HG03066 (cell line): ENCODE measurements at regions not wholly inside any gene's neighbourhood (a gene's known extent, or its start where the extent isn't known, plus 50 kb on each side); places are given as distances from the start of the nearest gene placed in this dataset.

Source experiments
- ATAC-seq: cut with Tn5 transposase; IDR thresholded peaks from one replicate; pipeline ENCODE4 v1.9.1; 2021; ENCODE audit warnings: low read depth; ENCODE audit not compliant: unreplicated experiment

DNA sequence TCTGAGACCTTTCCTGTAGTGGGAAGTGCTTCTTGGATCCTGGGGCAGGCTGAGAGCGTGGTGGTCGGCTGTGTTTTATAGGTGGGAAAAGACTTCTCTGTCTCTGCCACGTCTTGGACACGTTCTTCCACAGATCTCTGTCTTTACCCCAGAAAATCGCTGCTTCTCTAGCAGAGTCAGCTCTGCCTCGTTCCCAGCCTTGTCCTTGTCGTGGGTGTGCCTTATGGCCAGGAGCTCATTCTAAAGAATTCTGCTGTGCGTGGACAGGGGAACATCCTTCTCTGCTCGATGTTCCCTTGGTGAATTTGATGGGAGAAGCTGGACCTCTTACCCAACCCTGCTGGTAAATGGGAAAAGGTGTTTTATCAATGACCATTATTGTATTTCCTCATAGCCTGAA is 433.1 kb upstream of the C2CD4B start:
- ATAC-seq: no peak

DNA sequence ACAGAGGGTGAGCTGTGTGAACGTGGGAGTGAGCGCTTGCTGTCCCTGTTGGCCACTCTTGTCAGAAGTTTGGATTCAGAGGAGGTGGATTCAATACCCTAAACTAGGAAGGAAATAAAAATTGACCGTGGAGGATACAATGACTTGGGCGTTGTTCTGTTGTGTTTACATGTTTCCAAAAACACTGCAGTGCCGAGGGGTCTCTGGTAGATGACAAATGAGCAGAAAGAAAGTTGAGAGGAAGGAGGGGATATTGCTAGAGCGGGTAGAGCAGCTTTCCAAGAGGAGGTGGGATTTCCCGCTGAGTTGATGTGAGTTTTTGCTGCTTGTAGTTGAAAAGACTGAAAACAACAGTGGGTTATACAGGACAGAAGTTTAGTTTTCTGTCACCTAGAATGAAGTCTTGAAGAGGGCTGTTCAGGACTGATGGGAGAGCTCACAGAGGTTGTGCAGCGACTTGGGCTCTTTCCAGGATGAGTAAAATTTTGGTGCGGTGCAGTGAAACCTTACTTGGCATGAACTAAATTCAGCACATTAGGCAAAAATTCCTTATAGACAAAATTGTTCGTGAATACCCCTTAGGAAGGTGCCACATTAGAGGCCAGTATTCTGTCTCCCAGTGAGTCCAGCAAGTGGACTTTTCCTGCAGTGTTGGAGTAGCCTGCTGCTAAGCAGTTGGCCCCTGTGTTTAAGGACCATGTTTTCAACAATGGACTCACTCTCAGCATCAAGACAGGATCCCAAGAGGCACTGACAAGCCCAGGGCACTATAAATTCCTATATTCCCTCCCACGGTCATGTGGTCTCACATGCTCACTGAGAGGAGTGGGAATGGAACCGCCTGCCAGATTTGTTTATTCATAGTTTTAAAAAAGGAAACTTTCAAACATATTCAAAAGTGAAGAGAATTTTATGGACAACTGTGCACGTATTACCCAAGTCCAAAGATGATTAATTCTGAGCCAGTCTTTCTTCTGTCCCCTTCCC is 435.0 kb upstream of the C2CD4B start:
- no peak for ATAC-seq

DNA sequence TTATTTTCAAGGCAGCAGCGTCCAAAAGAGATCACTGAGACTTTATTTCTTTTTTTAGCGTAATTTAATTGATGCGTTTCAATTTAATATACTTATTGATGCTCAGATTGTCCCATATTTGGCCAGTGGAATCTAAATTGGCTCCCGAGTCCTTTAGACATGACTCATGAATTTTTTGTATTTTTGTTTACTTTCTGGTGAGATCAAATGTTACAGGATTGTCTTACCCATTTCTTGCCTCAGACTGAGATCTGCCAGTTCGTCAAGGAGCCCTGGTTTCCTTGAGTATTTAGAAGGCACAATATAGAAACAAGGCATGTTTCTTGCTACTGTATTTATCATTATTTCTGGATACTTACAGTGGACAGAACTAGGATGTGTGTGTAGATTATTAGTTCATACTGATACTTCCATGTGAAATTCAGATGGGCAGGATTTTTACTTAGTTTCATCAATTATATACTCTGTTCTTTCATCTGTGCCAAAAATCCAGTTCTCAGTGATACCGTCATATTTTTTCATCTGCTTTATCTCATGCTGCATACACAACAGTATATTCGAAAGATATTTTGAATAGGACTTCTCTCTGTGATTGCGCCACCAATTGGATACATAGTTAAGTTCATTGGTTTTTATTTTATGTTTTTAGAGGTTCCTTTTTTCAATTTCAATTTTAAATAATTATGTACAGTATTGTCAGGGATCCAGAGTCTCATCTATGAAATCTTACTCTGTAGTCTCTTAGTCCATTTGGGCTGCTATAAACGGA is 436.9 kb upstream of the C2CD4B start:
- ATAC-seq: no peak

DNA sequence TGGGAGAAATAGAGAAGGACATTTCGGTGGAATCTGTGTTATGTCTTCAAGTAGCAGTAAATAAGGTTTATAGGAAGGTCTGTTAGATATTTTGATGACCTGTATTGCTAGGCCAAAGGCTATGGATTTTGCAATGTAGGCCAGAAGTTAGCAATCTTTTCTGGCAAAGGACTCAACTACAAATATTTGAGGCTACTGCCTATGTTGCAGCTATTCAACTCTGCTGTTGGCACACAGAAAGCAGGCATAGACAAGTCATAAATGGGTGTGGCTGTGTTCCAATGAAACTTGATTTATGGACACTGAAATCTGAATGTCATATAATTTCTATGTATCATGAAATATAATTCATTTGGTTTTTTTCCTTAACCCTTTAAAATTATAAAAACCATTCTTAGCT is 438.7 kb upstream of the C2CD4B start:
- ATAC-seq: no peak

DNA sequence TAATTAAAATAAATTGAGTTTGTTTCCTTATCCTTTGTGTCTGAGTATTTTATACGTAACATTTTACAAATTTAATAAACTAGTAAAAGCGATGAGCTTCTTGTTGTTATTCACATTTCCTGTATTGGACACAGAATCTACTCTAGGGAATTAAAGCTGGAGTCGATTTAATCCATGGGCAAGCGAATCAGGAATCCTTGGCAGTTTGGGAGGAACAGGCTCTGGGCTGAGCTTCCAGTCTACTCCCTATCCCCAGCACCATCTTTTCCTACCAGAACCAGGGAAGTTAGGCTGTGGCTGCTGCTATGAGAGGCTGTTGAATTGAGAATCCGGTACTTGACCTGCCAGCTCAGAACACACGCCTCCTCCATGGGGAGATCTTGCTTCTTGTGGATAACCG is 437.3 kb upstream of the TPM1 start:
- no peak for ATAC-seq

DNA sequence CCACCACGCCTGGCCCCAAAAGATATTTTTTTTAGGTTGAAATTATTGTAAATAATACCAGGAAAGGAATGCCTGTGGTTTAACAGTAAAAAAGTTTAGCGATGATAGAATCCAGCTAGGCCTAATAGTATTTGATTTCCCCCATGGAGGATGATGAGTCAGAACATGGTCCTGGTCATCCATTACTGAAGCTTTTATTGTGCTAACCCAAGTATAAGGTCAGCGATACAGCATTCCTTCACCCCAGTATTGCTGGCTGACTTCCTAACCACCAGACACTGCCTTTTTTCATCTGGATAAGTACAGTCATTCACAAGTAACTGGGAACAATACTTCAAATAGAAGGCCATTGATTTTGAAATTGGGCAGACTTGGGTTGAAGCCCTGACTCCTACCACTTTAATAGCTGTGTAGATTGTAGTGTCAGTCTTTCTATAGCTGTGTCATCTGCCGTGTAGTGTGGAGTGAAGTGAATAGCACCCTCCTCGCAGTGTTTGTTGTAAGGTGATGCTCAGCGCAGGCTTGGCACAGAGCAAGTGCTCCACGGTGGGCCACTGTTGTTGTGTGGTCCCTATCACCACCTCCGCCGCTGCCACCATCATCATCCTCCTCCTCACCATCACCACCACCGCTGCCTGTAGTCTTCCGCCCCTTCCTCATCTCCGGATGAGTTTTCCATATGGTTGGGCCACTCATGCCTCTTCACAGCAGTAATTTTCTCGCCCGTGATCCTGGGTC is 436.0 kb upstream of the TPM1 start:
- no peak for ATAC-seq

DNA sequence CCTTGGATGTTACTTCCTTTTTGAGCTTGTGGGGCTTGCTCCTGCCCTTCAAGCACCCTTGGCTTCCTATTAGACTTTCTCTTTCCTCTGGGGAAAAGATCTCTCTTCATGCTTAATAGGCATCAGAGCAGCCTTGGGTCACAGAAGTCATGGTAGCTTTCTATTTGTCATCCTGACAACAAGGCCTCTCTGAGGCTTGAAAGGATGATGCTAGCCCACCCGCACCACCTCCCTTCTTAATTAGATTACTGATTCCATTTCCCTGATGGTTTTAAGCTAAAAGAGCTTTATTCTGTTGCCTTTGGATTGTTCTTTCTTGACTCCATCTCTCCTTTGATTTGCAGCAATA is 435.5 kb upstream of the TPM1 start:
- ATAC-seq: no peak

DNA sequence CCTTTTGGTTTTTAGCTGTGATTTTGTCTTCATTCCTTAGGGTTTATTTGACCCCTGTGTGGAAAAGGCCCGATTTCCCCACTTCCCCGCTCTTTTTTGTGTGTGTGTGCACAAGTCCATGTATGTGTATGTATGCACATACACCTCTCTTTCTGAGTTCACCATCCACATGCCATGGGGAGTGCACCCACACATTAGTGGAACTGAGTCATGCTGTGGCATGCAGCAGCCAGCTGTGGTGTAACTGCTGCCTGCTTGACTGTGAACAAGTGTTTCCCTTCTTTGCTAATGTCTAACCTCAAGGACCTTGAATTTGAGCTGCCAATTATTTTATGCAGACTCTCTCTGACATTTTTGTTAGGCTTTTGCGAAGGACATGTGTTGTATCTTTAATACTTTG is 434.9 kb upstream of the TPM1 start:
- ATAC-seq: no peak

DNA sequence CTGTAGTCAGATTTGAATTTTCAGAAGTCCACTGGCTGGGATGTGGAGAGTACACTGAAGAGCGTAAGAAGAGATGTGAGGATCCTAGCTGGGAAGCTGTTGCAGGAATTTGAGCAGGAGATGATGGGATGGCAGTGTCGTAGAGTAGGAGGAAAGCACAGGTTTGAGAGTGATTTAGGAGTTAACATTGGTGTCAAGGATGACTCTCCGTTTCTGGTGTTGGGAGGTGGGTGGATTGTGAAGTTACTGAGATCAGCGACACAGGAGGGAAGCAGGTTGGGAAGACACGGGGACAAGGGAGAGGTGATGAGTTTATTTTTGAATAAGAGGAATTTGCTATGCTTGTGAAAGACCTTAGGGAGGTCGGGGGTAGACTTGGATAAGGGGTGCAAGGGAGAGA is 434.2 kb upstream of the TPM1 start:
- ATAC-seq: no peak

DNA sequence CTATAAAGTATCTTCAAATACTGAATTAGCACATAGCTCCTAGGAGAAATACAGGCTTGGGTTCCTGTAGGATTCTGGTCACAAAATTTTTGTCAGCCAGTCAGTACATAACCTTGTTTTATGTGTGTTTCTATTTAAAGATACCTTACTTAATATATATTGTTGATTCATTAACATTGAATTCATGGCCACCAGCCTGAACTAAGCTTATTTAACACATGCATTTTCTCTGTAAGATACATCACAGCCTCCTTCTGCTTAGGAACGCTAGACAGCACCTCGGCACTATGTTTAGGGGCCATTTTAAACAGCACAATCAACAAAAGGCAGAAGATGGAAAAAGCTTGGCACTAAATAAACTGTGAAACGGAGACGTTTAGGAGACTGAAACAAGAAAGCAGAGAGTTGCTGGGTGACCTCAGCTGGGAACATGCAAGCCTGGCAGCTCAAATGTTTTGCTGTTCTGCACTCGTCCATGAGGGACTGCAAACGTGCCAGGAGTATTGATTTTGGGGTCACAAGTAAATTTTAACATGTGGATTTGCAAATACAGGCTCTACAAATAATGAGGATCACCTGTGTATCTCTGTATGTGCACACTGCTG is 432.2 kb upstream of the TPM1 start:
- no peak for ATAC-seq

DNA sequence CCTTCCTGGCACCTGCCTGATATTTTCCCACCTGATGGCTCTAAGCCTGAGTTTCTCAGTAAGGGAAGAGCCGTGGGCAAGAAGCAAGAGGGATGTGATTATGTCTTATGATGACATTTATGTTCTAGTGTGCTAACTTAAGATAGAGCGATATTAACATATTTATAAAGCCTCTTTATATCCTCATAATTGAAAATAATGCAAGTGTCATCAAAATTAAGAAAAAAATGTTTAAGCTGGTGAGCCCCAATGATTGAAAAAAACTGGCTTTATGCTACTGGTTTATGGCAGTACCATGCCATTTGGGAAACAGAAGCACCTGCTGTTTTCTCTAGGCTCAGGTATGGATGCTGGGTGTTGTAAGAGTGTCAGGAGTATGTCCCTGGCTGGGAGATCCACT is 431.5 kb upstream of the TPM1 start:
- no peak for ATAC-seq

DNA sequence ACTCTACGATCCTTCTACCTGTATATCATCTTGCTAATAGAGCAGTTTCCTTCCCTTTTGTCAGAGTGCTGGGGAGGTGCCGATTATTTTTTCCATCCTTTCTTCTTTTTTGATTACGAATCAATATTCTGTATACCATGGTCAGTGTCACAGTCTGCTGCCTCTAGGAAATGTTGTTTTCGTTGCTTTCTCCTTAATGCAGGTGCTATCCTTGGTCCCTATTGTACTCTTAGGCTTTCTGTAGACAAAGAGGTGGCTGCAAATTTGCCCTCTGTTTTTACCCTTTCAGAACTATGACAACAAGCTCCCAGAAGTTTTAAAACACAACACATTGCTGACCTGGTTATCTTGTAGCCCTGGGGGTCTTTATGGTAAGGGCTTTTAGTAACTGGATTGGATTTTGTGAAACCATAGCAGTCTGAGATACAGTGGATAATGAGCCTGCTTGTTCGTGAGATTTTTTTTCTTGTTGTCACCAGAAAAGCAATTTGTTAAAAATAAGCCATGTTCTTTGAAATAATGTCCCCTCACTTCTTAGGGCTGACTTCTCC is 430.3 kb upstream of the TPM1 start:
- ATAC-seq: no peak

DNA sequence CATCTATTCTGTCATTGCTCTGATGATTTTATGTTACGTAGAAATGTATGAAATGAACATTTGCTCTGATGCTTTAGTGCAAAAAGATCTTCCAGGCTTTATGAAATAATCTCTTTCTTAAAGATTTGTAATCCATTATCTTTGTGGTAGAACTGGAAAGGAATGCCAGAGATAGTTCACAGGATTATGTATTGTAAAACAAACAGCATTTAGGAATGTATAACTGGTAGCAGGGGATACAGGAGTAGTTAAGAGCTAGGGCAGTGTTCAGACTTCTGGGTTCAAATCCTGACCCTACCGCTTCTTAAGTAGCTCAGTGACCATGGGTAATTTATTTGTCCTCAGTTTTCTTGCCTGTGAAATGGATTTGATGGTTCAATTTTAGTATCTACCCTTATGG is 429.8 kb upstream of the TPM1 start:
- no peak for ATAC-seq

DNA sequence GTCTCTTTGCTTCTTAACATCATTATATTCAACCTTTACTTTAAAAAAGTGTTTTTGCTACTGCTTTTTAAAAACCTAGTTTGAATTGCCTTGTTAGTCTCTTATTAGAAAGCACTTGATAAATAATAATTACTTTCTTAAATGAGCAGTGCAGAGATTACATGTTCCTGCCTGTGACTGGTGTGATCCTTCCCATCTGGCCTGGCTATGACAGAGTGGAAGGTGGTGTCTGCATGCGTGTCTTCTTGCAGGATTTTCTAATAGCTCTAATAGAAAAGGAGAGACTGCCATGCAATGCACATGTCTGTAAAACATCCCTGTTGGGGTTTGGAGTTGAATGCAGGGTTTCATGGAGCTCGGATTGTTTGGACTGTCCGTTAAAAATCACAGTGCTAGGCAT is 425.8 kb upstream of the TPM1 start:
- no peak for ATAC-seq

DNA sequence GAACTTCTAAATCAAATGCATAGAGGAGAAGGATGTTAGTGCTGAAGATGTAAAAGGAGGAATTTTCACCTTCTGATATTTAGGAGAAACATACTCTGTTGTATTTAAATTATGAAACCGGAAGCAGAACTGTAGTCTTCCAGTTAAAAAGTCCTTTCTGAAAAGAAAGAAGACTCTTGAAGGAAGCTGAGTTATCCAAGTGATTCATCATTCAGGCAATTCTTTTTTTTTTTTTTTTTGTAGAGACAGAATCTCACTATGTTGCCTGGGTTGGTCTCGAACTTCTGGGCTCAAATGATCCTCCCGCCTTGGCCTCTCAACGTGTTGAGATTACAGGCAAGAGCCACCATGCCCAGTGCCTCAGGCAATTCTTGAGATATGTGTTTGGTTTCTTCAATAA is 424.8 kb upstream of the TPM1 start:
- ATAC-seq: no peak

DNA sequence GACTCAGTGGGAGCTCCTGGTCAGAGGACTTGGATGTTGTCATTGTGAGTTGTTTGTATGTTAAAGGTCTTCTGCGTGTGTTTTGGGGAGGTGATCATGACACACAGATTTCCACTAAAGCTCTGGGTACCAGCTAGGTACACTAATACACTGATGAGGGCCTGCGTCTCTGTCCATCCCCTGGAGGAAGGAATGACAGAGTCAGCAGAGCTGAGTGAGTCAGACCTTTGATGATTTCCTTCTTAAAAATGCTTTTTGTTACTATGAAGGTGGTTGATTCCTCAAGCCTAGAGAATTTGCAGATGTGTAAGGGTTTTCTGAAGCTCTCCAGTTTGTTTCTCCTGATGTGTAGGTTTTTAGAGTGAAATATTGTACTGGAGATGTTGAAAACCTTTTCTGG is 424.1 kb upstream of the TPM1 start:
- ATAC-seq: no peak

DNA sequence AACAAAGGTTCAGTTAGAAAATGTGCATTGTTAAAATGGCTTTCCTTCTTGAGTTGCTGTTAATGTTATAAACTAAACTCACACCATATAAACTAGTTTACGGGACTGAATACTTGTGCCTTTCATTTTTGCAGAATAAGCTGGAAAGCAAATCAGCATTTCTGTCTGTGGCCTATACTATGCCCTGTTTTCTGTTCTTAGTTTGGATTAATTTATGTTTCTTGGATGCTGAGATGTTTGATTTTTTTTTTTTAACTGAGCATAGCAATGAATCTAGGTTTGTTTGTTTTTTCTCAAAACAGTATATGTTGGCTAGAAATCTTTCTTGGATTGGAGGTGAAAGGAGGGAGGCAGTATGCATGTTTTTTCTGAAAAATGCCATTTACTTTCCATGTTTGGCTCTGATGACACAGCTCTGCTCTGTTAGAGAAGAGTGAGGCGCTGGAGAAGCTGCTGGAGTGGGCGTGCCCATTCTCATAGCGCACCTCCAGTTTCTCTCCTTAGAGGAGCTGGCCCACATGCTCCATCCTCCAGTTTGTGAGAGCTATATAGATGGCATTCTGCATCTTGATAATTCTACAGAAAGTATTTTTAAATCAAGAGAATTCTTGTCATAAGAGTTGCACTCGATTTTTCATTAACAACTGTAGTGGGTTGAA is 423.6 kb upstream of the TPM1 start:
- ATAC-seq: no peak

DNA sequence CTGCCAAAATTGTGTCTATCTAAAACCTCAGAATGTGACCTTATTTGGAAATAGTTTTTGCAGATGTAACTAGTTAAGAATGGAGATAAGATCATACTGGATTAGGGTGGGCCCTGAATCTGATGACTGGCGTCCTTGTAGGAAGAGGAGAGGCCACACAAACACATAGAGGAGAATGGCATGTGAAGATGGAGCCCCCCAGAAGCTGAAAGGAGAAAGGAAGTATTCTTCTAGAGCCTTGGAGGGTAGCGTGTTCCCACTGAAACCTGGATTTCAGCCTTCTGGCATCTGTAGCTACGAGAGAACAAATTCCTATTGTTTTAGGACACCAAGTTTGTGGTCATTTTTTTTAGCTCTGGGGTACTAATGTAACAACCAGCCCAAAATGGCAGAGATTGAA is 423.0 kb upstream of the TPM1 start:
- no peak for ATAC-seq

DNA sequence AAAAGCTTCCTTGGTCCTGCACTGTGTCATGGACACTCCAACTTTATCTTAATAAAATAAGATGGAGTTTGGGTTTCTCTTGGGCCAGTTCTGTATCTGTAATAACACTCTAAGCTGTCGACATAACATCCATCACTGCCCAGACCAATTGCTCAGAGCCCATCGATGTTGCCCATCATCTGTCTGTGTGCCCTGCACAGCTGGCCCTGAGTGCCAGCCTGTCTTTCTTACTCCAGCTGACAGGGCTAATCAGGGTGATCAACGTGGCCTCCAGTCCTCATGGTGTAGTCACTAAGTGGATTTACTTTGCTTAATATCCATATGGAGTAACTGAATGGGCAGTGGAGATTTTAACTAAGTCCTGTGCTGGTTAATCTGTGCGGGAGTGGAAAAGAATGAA is 419.8 kb upstream of the TPM1 start:
- ATAC-seq: no peak
